Heart left ventricle (tissue), 16 donors: ENCODE measurements at regions not wholly inside any gene's neighbourhood (a gene's known extent, or its start where the extent isn't known, plus 50 kb on each side); places are given as distances from the start of the nearest gene placed in this dataset.

Experiments used
- ATAC-seq, 4 donors: fragments of 200-7000 bp; cut with Tn5 transposase; one replicate each; pipeline ENCODE4 v1.9.1; 2020 to 2022; ENCODE audit warnings: moderate library complexity in 4 of 4, mild to moderate bottlenecking in 3 of 4, moderate number of reproducible peaks in 1 of 4
- DNase-seq, 5 donors: peaks; one replicate each; pipeline ENCODE4 v3.0.0-alpha.2; 2020
- H3K27ac ChIP-seq, 12 donors: fragments of 200-600 bp; sonication (generic) in 4 of 12; one replicate each; pipeline versions ENCODE4 v1.5.0 to v1.8.0; 2016 to 2022; ENCODE audit warnings: mild to moderate bottlenecking in 2 of 12
- H3K27me3 ChIP-seq, 9 donors: fragments of 200-600 bp; sonication (generic) in 2 of 9; one replicate each; pipeline versions ENCODE4 v1.5.1 to v1.8.0; 2016 to 2022; ENCODE audit warnings: mild to moderate bottlenecking in 3 of 9
- H3K36me3 ChIP-seq, 9 donors: fragments of 200-600 bp; sonication (generic) in 2 of 9; one replicate each; pipeline versions ENCODE4 v1.5.0 to v1.8.0; 2018 to 2022; ENCODE audit warnings: mild to moderate bottlenecking in 2 of 9
- H3K4me1 ChIP-seq, 12 donors: fragments of 200-600 bp; sonication (generic) in 4 of 12; one replicate each; pipeline versions ENCODE4 v1.5.0 to v1.8.0; 2016 to 2022; ENCODE audit warnings: mild to moderate bottlenecking in 3 of 12
- H3K4me3 ChIP-seq, 12 donors: fragments of 200-600 bp; sonication (generic) in 4 of 12; one replicate each; pipeline versions ENCODE4 v1.5.0 to v1.8.0; 2017 to 2022; ENCODE audit warnings: mild to moderate bottlenecking in 9 of 12, moderate library complexity in 4 of 12
- H3K9me3 ChIP-seq, 12 donors: fragments of 200-600 bp; sonication (generic) in 4 of 12; one replicate each; pipeline versions ENCODE4 v1.5.0 to v1.8.0; 2016 to 2022; ENCODE audit warnings: mild to moderate bottlenecking in 1 of 12
- POLR2A ChIP-seq, 2 donors: fragments of 450-650 bp; IDR thresholded peaks; one replicate each; pipeline ENCODE4 v1.6.1; 2017; ENCODE audit warnings: antibody characterized with exemption in 2 of 2, mild to moderate bottlenecking in 2 of 2, moderate library complexity in 2 of 2
- WGBS, 4 donors: extraction: QIAGEN DNeasy Blood & Tissue Kit in 2 of 4; methylation state at CpG; one replicate each; pipeline versions ENCODE4 v1.1.5 to v1.1.7; 2013 to 2018; 5-methylcytosine and 5-hydroxymethylcytosine counted together
- intact Hi-C, 10 donors: fragments of 100-400 bp; cut with DNase I; formaldehyde crosslinking; loops; one replicate each; pipeline versions ENCODE4 v1.11.1 to v1.14.2; 2022
- TF ChIP-seq, protein P1 (sequence below), 12 donors: fragments of 200-600 bp; sonication (generic) in 4 of 12; IDR thresholded peaks; one replicate each; pipeline versions ENCODE4 v1.5.0 to v1.8.0; 2018 to 2022; ENCODE audit warnings: antibody characterized with exemption in 12 of 12, mild to moderate bottlenecking in 5 of 12
- donor health status: ischemic (EF 13 %, LVEDD 7.1; RV severe dilation, severe dysfunction).
- donor health status: healthy with polysubstance abuse.
- donor health status: DM: no; HTN: yes; CAD: no.
- donor health status: DM: no; HTN: no; CAD: no.
- donor health status: ischemic (EF 25% LVEDD 6.9; RV normal size, moderate dysfunction).
- donor health status: ischemic (EF 25% LVEDD 5.7; RV mildly dilated, moderate dysfunction).
- donor health status: healthy.
- donor health status: DM: yes; HTN: yes; CAD: no.
- donor health status: ischemic (EF 35%, LVEDD 5.7; RV mildly dilated, moderate dysfunction).
- donor health status: nonischemic (EF 11% LVEDD 7.7; RV severe dilation, severe dysfunction).
- donor health status: DM: yes; HTN: yes; CAD: no.
- donor health status: PGD.
- donor health status: ischemic (EF 29% LVEDD 5.4; RV normal size, mild dysfunction).
- donor health status: nonischemic (EF 23%, LVEDD 6.1; RV moderate dilation, normal function).

DNA sequence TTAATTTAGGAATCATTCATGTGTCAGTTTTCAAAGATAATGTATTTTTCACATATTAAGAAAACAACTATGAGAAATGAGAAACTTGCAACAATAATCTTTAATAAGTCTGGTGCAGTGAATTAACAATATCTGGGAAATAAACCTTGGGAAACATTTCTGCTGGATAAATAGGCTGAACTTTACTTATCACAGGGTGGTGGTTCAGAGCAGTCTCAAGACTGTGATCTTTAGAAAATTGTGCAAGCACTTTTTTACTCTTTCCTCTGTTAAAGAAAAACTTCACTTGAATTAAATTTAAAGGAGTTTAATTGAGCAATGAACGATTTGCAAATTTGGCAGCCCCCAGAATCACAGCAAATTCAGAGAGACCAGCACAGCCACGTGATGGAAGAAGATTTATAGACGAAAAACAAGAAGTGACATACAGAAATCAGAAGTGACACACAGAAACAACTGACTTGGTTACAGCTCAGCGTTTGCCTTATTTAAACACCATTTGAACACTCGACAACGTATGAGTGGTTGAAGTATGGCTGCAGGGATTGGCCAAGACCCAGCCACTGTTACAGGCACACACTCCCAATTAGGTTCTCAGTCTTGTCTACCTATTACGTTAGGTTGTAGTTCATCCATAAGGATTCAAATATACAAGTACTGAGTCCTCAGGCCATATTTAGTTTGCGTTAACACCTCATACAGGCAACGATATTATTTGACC lies 631.9 kb downstream of the SLCO4C1 start:
- Histone ChIP-seq H3K27ac (no peak overlapping the region), H3K9me3 (no peaks in the 10 kb centered on the region), H3K36me3 (no peaks in the 10 kb centered on the region), H3K4me1 (no peaks in the 10 kb centered on the region), H3K4me3 (no peak overlapping the region), H3K27me3 (no peaks in the 10 kb centered on the region)
- TF ChIP-seq, protein P1, sequence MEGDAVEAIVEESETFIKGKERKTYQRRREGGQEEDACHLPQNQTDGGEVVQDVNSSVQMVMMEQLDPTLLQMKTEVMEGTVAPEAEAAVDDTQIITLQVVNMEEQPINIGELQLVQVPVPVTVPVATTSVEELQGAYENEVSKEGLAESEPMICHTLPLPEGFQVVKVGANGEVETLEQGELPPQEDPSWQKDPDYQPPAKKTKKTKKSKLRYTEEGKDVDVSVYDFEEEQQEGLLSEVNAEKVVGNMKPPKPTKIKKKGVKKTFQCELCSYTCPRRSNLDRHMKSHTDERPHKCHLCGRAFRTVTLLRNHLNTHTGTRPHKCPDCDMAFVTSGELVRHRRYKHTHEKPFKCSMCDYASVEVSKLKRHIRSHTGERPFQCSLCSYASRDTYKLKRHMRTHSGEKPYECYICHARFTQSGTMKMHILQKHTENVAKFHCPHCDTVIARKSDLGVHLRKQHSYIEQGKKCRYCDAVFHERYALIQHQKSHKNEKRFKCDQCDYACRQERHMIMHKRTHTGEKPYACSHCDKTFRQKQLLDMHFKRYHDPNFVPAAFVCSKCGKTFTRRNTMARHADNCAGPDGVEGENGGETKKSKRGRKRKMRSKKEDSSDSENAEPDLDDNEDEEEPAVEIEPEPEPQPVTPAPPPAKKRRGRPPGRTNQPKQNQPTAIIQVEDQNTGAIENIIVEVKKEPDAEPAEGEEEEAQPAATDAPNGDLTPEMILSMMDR (IDR thresholded peaks at IDR 0.05), result no peak
- no peak for TF ChIP-seq POLR2A (IDR thresholded peaks at IDR 0.05)
- intact Hi-C loops, result no loop called here
- no peak for DNase-seq
- 73 to 82% (median 79%) methylated on average over 9 of the region's 9 CpGs for WGBS, 4 donors
- no peak for ATAC-seq

DNA sequence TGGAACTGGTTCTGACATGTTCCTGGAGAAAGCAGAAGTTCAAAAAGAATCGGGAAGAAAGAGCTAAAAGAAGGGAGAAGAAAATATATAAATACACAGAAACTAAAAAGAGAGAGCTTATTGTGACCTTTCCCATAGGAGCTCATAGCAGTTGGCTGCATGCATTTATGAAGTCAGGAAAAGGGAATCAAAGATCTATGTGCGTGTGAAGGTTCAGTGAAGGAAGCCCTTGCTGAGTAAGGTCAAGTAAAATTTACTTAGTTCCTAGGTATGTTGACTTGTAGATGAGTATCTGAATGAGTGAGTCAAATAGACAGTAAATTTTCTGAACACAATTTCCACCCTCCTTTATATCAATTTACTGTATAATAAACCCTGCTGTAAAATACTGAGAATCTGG lies 632.5 kb downstream of the SLCO4C1 start:
- Histone ChIP-seq H3K4me1 (no peaks in the 10 kb centered on the region), H3K9me3 (no peaks in the 10 kb centered on the region), H3K36me3 (no peaks in the 10 kb centered on the region), H3K27ac (no peak overlapping the region), H3K4me3 (no peak overlapping the region), H3K27me3 (no peaks in the 10 kb centered on the region)
- 63 to 69% (median 66%) methylated on average over 2 of the region's 2 CpGs for WGBS, 4 donors
- ATAC-seq (no peak), DNase-seq (no peak)
- TF ChIP-seq, protein P1 (IDR thresholded peaks at IDR 0.05), result no peak
- TF ChIP-seq POLR2A (IDR thresholded peaks at IDR 0.05), result no peak
- intact Hi-C loops, result no loop called here

GRCh38 chr5:101662263-101662662 lies 633.8 kb downstream of the SLCO4C1 start:
- intact Hi-C loops, result no loop called here
- no peak for ATAC-seq
- H3K27ac ChIP-seq, result no peak overlapping the region

DNA sequence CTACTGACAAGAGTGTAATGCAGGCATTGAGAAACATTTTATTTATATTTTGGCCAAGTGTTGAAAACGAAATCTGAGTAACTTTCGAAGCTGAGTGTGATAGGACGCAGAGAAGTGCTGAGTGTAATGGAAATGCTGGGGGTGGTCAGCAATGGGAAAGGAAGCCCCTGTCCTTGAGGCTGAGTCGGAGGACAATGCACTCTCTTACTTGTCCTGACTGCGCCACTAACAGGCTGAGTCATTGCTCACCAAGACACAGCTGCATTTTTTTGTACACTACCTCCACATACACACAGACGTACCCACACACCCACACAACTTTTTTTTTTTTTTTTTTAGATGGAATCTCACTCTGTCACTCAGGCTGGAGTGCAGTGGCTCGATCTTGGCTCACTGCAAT lies 637.7 kb downstream of the SLCO4C1 start:
- no peaks in the 10 kb centered on the region for H3K27me3 ChIP-seq
- H3K4me3 ChIP-seq, result no peak overlapping the region
- intact Hi-C loops, result no loop called here
- no peaks in the 10 kb centered on the region for H3K36me3 ChIP-seq
- ATAC-seq (no peak), DNase-seq (no peak)
- 38 to 49% (median 43%) methylated on average over 7 of the region's 7 CpGs for WGBS, 4 donors
- TF ChIP-seq, protein P1 (IDR thresholded peaks at IDR 0.05), result no peak
- no peak for TF ChIP-seq POLR2A (IDR thresholded peaks at IDR 0.05)
- no peaks in the 10 kb centered on the region for H3K9me3 ChIP-seq
- no peaks in the 10 kb centered on the region for H3K4me1 ChIP-seq
- no peak overlapping the region for H3K27ac ChIP-seq

More at GRCh38 chr5:101662263-101662662, 633.8 kb downstream of the SLCO4C1 start:
- H3K4me3 ChIP-seq, result no peak overlapping the region
- no peaks in the 10 kb centered on the region for H3K36me3 ChIP-seq
- no peaks in the 10 kb centered on the region for H3K27me3 ChIP-seq
- H3K4me1 ChIP-seq, result no peaks in the 10 kb centered on the region
- H3K9me3 ChIP-seq, result no peaks in the 10 kb centered on the region
- TF ChIP-seq POLR2A (IDR thresholded peaks at IDR 0.05), result no peak
- TF ChIP-seq, protein P1 (IDR thresholded peaks at IDR 0.05), result no peak
- no peak for DNase-seq
